Astrocyte of the spinal cord (primary cell): ENCODE measurements at regions not wholly inside any gene's neighbourhood (a gene's known extent, or its start where the extent isn't known, plus 50 kb on each side); places are given as distances from the start of the nearest gene placed in this dataset.

ENCODE experiments used
- DNase-seq: peaks from one replicate; pipeline ENCODE4 v3.0.0; 2011; ENCODE audit warnings: low read depth, low spot score
- H3K4me3 ChIP-seq: 2 replicates; pipeline ENCODE4 v1.5.1; 2011; ENCODE audit warnings: low read depth, mild to moderate bottlenecking, low read length, moderate library complexity
- in situ Hi-C: cut with HindIII; loops from 2 replicates; pipeline ENCODE4 v1.10.0; 2017; ENCODE audit warnings: low sequenced_read_pairs
- TF ChIP-seq, protein P1 (sequence below): IDR thresholded peaks from 2 replicates; pipeline ENCODE4 v1.5.1; 2012; ENCODE audit warnings: low read depth, mild to moderate bottlenecking, low read length, inconsistent platforms

DNA sequence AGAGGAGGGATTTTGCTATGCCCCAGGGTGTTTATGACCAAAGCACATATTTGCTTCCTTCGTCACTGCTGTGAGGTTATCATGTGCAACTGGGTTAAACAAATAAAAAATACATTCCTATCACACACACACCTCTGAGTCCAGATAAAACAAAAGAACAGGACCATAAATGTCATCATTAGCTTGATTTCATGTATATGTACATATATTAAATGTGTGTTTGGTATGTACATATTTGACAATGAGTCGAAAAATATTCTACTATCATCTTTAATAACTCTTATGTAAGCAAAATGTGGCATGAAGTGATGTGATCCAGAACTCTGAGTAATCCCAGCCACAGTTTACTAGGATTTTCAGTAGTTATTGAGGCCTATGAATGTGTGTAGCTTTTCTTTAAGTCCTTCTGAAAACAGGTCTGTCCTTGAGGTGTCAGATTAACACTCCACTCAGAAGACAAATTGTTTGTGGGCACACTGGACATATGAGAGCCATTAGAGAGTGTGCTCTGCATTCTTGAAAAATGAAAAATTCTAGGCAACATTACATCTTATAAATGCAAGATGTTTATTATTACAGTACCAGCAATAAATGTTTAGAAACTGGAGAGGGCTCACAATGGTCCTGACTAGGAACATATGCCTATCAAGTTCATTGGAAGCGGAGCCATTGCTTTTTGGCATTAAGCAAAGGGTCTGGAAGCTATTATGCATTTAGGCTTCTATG is 335.1 kb upstream of the SEMA3A start:
- peak; percentile 73 for DNase-seq
- in situ Hi-C loops: no loop called here
- H3K4me3 ChIP-seq: no peak overlapping the region
- TF ChIP-seq, protein P1, sequence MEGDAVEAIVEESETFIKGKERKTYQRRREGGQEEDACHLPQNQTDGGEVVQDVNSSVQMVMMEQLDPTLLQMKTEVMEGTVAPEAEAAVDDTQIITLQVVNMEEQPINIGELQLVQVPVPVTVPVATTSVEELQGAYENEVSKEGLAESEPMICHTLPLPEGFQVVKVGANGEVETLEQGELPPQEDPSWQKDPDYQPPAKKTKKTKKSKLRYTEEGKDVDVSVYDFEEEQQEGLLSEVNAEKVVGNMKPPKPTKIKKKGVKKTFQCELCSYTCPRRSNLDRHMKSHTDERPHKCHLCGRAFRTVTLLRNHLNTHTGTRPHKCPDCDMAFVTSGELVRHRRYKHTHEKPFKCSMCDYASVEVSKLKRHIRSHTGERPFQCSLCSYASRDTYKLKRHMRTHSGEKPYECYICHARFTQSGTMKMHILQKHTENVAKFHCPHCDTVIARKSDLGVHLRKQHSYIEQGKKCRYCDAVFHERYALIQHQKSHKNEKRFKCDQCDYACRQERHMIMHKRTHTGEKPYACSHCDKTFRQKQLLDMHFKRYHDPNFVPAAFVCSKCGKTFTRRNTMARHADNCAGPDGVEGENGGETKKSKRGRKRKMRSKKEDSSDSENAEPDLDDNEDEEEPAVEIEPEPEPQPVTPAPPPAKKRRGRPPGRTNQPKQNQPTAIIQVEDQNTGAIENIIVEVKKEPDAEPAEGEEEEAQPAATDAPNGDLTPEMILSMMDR: no peak

DNA sequence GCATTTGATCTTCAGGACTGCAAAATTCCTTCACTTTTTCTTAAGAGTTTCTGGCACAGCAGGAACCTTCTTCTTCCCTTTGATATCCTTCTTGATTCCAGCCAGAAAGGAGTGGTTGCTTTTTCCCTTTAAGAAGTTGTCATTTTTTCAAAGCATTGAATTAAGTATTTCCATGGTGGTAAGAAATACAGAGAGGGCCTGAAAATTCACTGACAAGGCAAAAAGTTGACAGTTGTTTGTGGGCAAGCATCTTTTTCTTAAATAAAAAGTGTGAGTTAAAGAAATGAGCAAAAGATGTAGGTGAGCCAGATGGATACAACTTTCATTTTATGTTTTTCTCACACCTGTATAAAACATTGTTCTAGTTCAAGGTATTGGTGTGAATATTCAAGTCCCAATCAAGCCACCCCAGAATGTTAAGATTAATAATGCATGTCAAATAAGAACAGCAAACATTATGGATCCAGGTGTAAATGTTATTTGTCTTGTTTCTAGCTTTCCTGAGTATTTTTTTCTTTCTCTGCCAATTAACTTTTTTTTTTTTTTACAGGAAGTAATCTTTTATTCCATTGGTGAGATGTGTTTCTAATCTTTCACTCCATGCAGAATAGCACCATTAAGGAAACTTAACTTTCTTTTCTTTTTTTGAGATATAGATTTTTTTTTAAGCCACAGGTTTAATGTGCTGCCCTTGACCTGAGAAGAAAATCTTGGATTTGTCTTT is 334.3 kb upstream of the SEMA3A start:
- TF ChIP-seq, protein P1: no peak
- no peak overlapping the region for H3K4me3 ChIP-seq
- DNase-seq: no peak
- in situ Hi-C loops: no loop called here

DNA sequence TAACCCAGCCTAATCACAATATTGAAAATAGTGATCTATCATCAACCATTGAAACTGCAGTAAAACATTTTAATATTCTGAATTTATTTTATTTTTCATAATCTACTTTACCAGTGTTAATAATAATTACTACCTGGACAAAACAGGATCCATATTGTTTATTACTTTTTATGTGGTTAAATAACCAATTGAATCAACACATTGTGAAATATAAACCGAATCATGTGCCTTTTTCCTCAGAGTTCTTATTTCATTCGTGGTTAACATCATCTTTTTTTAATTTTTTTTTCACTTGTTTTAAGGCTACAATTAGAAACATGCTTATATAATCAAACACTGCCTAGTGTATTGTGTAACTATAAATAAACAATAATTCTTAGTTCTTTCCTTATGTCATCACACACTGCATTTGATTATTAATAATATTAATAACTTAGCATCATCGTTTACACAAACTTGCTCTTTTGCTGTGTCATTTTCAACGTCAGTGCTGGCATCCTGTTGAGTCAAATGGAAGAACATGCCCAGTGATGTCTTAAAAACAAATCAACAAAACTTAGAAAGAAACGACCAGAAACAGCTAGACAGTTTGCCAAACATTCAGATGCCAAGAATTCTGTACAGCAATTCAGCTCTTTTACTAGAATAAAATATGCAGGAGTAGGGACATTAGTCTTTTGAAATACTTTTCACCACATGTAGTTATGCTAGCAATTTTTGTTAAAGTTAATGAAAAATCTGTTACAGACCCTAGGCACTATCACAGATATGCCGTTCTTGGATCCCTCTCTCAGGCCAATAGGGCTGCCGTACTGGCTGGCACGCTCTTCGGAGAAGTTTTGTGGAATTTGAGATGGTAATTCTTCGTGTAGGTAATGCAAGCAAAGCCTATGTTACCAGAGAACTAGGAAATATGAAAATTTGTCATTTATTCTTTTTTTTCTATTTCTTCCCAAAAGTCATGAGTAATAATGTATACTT is 330.4 kb upstream of the SEMA3A start:
- in situ Hi-C loops: no loop called here
- peak; percentile 71 for DNase-seq
- H3K4me3 ChIP-seq: no peak overlapping the region
- TF ChIP-seq, protein P1: no peak

DNA sequence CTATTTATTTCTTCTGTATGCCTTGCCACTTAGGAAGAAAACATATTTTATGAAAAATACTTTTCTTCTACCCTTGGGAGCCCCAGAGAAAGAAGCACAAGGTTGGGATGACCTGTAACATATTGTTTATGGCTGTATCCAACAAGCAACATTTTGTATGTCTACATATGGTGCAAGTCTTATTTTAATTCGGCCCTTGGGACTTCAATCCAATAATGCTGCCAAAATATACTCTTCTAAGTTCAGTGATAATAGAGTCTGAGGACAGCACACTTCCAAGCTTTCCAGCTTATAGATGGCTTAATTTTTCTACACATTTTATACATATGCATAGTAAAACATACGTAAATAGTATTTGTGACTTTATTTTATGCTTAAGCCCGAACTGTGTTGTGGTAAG is 318.5 kb upstream of the SEMA3A start:
- TF ChIP-seq, protein P1: no peak
- no peak overlapping the region for H3K4me3 ChIP-seq
- in situ Hi-C loops: no loop called here

DNA sequence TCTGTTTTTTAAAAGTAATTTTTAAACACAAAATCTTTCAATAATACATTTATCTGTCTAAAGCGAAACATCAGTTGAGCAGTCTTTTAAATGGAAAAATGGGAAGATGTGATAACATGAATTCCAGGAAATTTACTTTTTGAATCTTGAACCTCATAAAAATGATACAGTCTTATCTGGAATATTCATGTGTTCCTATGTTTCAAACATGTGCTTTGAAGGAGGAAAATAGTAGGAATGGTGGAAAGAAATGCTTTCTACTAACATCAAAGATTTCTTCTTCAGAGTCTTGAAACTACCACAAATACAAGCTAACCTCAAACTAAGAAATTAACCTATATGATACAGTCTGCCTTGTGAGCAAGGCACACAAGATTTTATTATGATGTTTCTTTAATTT is 317.5 kb upstream of the SEMA3A start:
- in situ Hi-C loops: no loop called here
- H3K4me3 ChIP-seq: no peak overlapping the region

More for the DNA sequence above, 318.5 kb upstream of the SEMA3A start:
- no peak for DNase-seq

More for the DNA sequence above, 317.5 kb upstream of the SEMA3A start:
- TF ChIP-seq, protein P1: no peak
- DNase-seq: no peak
